HCT116 (cell line): ENCODE measurements at regions not wholly inside any gene's neighbourhood (a gene's known extent, or its start where the extent isn't known, plus 50 kb on each side); places are given as distances from the start of the nearest gene placed in this dataset.

ENCODE experiments used
- CTCF ChIP-seq, 3 experiments: fragments of 200-600 bp in 1 of 3; sonication (generic) in 1 of 3; IDR thresholded peaks in 2 of 3; conservative IDR thresholded peaks in 1 of 3; 2 replicates each; pipeline ENCODE4 v1.5.1; 2012 to 2017; ENCODE audit warnings: low read depth in 2 of 3, low read length in 2 of 3, antibody characterized with exemption in 1 of 3, borderline replicate concordance in 1 of 3, control low read depth in 1 of 3, mild to moderate bottlenecking in 1 of 3, mixed read lengths in 1 of 3, mixed run types in 1 of 3, moderate library complexity in 1 of 3; ENCODE audit not compliant: insufficient read depth in 1 of 3
- EZH2phosphoT487 ChIP-seq: fragments of 200-600 bp; IDR thresholded peaks from 2 replicates; pipeline ENCODE4 v1.6.1; 2018; ENCODE audit warnings: antibody characterized with exemption, borderline replicate concordance
- POLR2A ChIP-seq: IDR thresholded peaks from 2 replicates; pipeline ENCODE4 v1.7.0; 2011; ENCODE audit warnings: borderline replicate concordance; ENCODE audit not compliant: insufficient read depth, insufficient read length; ENCODE audit errors: extremely low read depth
- SRF ChIP-seq: IDR thresholded peaks from 2 replicates; pipeline ENCODE4 v1.6.1; 2012; ENCODE audit warnings: low read depth

DNA sequence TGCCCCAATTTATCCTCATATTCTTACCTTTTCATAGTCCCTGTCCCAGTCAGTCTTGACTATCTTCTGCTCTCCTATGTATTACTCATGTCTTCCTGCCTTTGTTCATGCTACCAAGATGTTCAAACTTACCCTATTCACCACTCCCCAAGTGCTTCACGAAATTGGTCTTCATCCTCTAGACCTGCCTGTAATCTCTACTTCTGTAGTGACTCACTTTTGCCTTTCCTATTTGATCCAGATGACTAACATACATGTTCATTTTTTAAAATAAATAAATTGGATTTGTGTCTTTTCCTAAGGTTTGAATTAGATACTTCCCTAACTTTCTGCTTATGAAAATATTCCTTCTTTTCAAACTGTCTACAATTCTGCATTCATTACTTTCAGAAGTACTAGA is 107.7 kb upstream of the PPM1H start:
- TF ChIP-seq CTCF (IDR thresholded peaks at IDR 0.05 in 2 of 3, conservative IDR thresholded peaks at IDR 0.05 in 1 of 3; ENCODE audit: borderline replicate concordance in 1 of 3, insufficient read depth in 1 of 3, low read depth in 2 of 3, low read length in 2 of 3) (no peak), EZH2phosphoT487 (no peak), POLR2A (no peak), SRF (no peak)
